Cardiac fibroblast (primary cell): ENCODE measurements at regions not wholly inside any gene's neighbourhood (a gene's known extent, or its start where the extent isn't known, plus 50 kb on each side); places are given as distances from the start of the nearest gene placed in this dataset.

ENCODE experiments used
- DNase-seq, 2 donors: peaks; one replicate each; pipeline versions ENCODE4 v3.0.0 to v3.0.0-alpha.2; 2010; ENCODE audit warnings: low read depth in 2 of 2
- H3K4me3 ChIP-seq, 2 donors: replicated peaks in 1 of 2; 1 replicate in 1 of 2; 2 replicates in 1 of 2; pipeline ENCODE4 v1.5.1; 2011; ENCODE audit warnings: low read depth in 2 of 2, low read length in 2 of 2, mild to moderate bottlenecking in 2 of 2, moderate library complexity in 1 of 2
- TF ChIP-seq, protein P1 (sequence below): IDR thresholded peaks from one replicate; pipeline ENCODE4 v1.5.1; 2011; ENCODE audit warnings: low read depth, mild to moderate bottlenecking, low read length, inconsistent platforms

DNA sequence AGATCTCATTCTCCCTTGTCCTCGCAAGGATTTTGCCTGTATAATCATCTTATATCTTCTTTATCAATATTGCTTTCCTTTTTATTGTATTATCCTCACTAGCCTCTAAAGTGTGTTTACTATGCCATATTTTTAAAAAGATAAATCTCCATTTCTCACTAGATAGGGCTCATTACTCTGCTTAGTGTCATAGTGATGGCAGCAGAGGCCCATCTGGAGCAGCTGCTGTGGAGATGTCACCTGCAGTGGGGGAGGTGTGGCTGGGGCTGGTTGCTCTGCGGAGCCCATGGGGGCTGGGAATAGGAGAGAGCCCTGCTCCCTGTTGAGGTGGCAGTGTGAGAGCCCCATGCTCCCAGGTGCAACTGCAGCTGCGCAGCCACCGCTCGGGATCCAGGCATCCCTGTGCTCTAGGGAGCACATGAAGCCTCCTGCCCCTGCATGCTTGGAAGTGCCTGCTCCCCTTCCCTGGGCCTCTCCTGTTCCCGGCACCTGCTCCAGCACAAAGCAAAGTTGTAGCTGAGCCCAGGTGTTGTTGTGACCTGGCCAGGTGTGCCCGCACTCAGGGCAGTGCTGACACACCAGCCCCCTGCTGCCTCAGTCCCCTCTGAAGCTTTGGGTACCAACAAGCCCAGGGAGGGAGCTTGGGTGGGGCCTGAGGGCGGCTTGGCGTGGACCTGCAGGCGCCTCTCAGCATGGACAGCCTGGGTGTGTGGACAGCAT is 144.6 kb upstream of the MRPS30 start:
- TF ChIP-seq, protein P1, sequence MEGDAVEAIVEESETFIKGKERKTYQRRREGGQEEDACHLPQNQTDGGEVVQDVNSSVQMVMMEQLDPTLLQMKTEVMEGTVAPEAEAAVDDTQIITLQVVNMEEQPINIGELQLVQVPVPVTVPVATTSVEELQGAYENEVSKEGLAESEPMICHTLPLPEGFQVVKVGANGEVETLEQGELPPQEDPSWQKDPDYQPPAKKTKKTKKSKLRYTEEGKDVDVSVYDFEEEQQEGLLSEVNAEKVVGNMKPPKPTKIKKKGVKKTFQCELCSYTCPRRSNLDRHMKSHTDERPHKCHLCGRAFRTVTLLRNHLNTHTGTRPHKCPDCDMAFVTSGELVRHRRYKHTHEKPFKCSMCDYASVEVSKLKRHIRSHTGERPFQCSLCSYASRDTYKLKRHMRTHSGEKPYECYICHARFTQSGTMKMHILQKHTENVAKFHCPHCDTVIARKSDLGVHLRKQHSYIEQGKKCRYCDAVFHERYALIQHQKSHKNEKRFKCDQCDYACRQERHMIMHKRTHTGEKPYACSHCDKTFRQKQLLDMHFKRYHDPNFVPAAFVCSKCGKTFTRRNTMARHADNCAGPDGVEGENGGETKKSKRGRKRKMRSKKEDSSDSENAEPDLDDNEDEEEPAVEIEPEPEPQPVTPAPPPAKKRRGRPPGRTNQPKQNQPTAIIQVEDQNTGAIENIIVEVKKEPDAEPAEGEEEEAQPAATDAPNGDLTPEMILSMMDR = no peak
- no peak overlapping the region for H3K4me3 ChIP-seq
- no peak for DNase-seq

DNA sequence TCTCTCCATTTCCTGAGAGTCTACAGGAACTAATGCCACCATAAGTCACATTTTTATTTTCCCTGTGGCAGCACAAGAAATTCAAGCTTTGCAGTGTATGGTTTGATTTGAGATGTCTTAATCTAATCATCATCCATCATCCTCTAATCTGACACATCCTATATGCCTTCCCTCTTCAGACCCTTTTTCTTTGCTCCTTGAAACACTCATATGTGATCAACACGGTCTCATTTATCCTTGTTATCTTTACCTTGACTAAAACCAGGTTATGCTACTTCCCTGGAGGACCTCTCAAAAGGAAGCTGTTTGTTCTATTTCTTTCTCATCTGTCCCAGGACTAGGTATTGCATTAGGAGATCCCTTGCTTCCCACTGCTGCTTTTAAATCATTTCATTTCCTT is 146.9 kb upstream of the MRPS30 start:
- DNase-seq = no peak
- TF ChIP-seq, protein P1 = no peak
- no peak overlapping the region for H3K4me3 ChIP-seq

DNA sequence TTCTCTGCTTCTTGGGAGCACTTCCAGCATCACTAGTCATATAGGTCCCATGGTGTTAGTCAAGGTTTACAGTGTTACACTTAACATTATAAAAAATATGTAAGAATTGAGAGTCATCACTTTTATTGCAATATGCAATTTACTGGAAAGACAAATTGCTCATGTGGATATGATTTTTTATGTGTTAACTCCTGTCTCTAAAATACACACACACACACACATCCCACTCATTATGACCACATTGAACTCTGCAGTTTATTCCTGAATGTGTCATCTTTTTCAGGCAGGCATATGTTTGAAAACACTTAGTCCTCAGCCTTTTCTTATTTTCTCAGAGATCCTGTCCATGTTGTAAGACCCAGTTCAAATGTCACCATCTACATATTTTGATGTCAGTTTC is 148.5 kb upstream of the MRPS30 start:
- no peak for DNase-seq
- TF ChIP-seq, protein P1 = no peak
- no peak overlapping the region for H3K4me3 ChIP-seq

DNA sequence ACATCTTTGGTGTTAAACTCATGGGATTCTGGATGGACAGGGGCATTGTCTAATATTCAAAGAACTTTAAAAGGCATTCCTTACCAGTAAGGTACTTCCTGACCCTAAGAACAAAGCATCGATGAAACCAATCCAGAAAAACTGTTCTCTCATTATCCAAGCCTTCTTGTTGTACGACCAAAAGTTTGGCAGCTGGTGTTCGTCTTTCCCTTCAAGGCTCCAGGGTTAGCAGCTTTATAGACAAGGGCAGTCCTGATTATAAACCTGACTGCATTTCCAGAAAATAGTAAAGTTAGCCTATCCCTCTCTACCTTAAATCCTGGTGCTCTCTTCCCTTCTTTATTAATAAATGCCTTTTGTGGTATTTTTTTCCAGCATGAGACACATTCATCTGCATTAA is 149.4 kb upstream of the MRPS30 start:
- no peak for DNase-seq
- TF ChIP-seq, protein P1 = no peak

DNA sequence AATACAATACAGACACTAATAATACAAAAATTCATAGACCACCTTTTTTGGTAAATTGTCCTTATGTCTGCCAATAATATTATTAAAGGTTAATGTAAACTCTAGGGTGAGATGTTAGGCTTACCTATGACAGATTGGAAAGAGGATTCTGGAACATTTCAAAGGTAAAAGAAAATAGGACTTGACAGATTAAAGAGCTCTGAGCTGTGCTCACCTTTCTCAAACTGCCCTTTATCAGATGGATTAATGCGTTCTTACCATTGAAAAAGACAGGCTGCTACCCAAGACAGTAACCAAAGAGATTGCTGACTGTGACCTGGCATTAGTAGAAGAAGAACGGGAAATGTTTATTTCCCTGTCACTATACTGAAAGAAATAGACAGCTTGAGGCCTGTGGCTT is 156.1 kb upstream of the MRPS30 start:
- DNase-seq = no peak
- no peak overlapping the region for H3K4me3 ChIP-seq
- TF ChIP-seq, protein P1 = no peak

More for the DNA sequence above, 149.4 kb upstream of the MRPS30 start:
- H3K4me3 ChIP-seq = no peak overlapping the region

DNA sequence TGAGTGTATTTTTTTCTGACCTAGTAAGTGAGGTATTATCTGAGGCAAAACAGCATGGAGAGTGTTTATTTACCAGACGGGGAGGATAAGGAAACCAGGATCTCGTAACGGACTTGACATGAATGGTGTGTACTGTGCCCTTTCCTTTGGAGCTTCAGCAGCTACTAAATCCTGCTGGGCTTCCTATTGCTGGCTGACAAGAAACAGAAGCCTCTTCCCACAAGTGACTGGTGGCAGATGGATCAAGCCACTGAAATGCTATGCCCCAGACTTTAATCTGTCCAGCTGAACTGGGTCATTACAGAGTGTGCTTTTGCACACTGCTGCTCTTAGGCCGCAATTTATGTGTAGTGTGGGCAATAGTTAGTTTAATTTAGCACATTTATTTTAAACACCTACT is 162.7 kb upstream of the MRPS30 start:
- peak in 1 of 2 donors; percentile 14 for DNase-seq
- no peak overlapping the region for H3K4me3 ChIP-seq
- TF ChIP-seq, protein P1 = no peak

DNA sequence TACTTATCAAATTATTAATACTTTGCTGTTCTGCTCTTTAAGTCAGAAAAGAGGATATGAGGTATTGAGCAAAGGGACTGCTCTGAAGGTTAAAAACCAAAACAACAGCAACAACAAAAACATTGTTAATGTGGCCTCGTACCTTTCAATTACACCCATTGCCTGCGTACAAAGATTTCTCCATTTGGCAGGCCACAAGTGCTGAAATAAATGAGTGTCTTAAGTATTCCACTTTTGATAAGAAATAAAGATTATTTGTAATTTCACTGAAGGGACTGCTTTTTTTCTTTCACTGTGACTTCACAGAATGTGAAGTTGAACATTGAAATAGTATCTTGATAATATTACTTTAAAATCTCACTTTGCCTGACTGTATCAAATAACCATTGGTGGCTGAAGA is 163.2 kb upstream of the MRPS30 start:
- TF ChIP-seq, protein P1 = no peak
- DNase-seq = no peak

More for the DNA sequence above, 163.2 kb upstream of the MRPS30 start:
- no peak overlapping the region for H3K4me3 ChIP-seq
